GM11168 (cell line): ENCODE measurements at regions not wholly inside any gene's neighbourhood (a gene's known extent, or its start where the extent isn't known, plus 50 kb on each side); places are given as distances from the start of the nearest gene placed in this dataset.

ENCODE experiments used
- in situ Hi-C: fragments of 300-500 bp; cut with MboI; formaldehyde crosslinking; loops from one replicate; pipeline ENCODE4 v1.12.0; 2022; ENCODE audit warnings: low sequenced_read_pairs; ENCODE audit not compliant: unreplicated experiment

DNA sequence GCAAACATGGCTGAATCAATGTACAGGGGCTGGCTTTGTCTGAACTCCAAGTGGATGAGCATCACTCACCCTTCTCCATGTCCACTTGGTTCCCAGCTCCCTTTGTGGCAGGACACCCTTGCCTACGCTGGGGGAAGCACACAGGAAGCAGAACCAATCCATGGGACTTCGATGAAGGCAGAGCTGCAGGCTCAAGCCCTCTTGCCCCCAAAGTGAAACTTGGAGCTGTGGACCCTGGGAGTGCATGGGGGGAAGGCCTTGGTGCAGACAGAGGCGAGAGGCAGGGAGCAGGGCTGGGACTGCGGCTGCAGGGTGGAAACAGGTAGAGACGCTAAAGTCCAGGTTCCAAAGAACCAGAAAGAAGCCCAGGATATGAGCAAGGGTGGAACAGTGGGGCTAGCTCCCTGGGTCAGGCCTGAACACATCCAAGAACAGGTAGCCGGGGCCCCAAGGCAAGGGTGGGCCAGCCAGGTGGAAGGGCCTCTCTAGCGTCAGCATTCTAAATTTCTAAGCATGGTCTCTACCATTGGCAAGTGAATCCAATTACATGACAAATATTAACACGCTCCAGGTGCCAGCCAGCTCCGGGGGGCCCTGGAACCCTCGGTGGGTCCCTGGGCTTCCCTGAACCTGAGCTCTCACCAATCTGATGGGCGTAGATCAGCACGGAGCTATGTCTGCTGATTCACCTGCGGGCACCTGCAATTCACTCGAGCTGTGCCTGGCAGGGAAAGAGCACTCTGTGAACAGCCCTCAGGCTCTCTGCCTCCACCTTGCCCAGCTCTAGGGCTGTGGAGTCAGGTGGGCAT, 532.8 kb downstream of the BRD1 start:
- in situ Hi-C loops, result no loop called here

DNA sequence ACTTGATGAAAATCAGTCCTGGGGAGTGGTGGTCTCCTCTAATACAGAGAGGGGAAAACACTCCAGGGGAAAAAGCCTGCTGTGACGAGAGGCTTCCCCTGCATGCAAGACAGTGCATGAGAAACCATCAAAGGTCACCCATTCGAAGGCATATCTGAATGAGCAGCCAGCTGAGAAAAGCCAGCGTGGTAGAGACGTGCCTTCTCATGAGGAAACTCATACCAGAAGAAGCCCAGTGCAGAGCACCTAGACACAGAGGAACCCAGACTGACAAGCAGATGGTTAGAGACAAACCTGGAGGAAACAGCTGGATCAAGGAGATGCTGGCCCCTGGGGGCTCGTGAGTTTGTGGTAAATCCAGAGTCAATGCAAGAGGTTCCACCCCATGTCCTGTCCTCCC, 534.8 kb downstream of the BRD1 start:
- in situ Hi-C loops, result no loop called here

DNA sequence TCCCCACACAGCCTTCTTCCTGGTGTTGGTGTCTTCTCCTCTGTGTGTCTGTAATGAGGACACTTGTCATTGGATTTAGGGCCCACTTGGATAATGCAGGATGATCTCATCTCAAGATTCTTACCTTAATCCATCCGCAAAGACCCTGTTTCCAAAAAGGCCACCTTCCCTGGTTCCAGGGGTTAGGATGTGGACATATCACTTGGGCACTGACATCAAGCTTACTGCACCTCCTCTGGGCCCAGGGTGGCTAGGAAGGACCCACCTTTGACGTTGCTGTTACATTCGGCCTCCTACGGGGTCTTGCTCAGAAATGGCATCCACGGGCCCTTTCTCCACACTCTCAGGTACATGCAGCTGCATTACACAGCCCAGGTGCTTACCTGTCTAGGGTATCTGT, 535.9 kb downstream of the BRD1 start:
- in situ Hi-C loops, result no loop called here

DNA sequence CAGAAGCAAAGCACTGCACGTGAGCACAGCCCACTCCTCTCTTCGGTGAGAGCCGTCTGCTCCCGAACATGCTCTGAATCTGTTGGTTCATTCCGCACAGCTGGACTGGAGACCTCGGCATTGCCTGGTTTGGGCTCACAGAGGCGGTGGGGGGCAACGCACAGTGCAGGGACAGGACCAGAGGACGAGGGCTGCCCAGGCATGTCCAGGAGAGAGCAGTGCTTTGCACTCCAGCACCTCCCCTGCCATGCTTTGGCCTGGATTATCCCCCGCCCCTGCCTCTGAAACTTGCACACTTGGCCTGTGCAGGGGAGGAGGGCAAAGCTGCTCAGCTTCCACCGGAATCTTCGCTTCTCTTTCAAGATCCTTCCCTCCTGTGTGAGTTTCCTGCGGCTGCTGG, 536.5 kb downstream of the BRD1 start:
- in situ Hi-C loops, result no loop called here

DNA sequence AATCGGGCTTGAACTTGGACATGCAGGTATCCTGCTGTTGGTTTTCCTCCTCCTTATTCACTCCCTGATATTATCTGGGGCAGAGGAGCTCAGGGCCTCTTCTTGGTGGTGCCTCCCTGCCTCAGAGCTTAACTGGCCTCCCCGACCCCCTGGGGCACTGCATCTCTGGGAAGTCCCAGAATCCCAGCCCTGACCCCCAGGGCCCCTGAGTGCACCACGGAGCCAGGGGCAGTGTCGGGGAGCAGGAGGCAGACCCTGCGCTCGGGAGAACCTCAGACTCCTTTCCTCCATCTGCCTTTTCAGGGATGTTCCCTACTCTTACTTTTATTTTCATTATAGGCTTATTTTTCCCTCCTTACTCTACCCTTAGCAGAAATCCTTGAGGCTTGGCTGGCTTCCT, 537.0 kb downstream of the BRD1 start:
- in situ Hi-C loops, result no loop called here

DNA sequence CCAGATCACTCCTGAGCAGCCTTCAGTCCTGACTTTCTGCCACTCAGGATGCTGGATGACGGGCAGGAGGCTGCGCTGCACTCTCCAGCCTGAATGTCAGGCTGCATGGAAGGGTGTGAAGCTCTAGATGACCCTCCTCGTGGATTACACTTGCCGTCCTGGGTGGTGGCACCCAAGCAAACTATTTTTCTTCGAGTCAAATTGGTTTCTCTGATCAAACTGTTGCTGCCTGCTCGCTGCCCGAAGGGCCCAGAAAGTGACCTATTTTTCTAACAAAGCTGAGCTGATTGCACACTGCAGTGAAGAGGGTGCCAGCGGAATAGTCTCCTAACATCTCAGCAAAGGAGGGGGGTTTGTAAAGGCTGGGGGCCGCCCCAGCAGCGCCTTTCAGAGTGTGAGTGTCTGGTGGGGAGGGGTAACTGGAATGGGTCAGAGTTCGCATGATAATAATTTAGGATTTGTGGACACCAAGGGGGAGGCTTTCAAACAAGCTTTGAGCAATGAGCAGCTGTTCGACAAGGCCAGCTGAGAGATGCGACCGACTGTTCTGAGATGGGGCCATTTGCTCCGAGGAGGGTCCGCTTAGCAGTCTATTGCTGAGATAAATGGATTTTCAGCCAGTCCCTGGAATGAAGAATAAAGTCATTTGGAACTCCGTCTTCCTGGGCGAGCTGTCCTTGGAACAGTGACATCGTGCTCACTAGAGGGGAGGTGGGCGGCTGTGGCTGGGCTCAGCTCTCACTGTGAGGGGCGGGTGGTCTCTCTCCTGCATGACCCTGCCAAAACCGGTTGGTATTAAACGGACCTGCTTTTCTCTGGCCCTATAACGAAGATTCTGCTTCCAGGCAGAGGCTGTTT, 537.6 kb downstream of the BRD1 start:
- in situ Hi-C loops, result no loop called here

DNA sequence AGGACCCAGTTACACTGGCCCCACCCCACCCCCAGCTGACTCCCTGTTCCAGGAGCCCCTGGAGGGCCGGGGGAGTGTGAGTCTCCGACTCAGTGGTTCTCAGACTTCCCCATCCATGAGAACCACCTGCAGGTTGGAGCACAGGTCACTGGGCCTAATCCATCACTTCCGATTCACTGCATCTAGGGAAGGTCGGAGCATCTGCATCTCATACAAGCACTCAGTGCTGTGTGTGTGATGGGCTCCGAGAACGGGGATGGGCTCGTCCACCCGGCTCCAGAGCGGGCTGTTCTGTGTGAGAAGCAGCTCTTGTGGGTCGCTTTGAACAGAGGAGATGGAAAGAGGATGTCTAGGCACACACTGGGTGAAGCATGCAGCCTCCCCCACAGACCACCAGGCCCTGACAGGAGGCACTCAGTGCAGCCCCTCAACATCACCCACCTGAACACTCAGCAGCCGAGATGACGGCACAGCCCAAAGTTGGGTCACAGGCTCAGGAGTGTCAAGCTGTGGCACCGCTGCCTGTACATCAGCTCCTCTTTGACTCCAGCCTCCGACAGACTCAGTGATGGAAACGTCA, 541.4 kb downstream of the BRD1 start:
- in situ Hi-C loops, result no loop called here

DNA sequence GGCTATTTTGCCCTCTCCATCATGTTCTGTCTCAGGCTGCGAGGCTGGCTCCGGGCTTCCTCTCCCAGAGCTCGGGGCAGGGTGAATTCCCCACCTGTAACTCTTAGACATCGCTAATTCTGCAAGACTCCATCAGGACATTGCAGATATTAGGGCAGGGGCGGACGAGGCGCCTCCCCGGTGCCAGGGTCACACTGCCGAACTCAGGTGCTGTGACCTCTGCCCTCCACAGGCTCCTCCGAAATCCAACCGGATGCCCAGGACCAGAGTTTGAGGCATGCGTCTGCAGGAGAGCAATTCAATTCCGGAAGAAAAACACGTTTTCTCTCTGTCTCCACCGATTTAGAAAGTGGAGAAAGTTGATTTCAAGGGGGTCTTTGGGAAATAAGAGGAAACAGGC, 542.7 kb downstream of the BRD1 start:
- in situ Hi-C loops, result no loop called here

DNA sequence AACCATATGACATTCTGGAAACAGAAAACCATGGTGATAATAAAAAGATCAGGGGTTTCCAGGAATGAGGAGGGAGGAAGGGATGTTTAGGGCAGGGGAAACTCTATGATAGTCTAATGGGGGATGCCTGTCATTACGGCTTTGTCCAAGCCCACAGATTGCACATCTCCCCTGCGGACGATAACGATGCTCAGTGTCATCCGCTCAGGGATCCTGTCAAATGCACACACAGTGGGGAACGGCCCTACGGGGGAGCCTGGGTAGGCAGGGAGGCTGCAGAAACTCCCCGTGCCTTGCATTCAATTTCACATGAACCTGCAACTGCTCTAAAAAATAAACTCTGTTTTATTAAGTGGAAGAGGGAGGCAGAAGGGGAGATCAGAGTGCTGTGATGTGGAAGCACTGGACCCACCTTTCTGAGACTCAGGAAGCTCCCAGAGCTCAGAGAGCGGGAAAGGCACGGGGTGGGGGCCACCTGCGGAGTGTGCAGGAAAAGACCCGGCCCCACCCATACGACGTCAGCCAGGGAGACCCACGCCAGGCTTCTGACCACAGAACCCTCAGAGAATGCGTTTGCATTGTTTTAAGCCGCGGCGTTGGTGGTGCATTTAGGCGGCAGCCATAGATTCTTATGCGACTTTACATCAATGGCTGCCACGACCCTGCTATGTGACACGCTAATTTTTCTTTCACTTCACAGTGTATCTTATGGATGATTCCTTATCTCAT, 543.5 kb downstream of the BRD1 start:
- in situ Hi-C loops, result no loop called here

DNA sequence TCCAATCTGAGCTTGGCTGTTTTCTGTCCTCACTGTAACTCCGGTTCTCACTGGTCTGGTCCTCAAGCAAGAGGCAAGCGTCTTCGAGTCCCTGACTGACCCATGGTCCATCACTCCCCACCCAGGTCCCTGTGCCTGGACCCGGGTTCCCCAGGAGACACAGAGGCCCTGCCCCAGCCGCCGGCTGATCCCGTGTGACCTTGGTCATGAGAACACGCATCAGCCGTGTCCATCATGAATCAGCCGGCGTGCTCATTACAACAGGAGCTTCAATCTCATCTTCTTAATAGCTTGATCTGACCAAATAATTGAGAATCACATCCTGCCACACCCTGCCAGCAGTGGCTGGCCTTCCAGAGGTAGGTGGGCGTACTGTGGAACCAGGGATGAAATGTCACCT, 545.1 kb downstream of the BRD1 start:
- in situ Hi-C loops, result no loop called here

DNA sequence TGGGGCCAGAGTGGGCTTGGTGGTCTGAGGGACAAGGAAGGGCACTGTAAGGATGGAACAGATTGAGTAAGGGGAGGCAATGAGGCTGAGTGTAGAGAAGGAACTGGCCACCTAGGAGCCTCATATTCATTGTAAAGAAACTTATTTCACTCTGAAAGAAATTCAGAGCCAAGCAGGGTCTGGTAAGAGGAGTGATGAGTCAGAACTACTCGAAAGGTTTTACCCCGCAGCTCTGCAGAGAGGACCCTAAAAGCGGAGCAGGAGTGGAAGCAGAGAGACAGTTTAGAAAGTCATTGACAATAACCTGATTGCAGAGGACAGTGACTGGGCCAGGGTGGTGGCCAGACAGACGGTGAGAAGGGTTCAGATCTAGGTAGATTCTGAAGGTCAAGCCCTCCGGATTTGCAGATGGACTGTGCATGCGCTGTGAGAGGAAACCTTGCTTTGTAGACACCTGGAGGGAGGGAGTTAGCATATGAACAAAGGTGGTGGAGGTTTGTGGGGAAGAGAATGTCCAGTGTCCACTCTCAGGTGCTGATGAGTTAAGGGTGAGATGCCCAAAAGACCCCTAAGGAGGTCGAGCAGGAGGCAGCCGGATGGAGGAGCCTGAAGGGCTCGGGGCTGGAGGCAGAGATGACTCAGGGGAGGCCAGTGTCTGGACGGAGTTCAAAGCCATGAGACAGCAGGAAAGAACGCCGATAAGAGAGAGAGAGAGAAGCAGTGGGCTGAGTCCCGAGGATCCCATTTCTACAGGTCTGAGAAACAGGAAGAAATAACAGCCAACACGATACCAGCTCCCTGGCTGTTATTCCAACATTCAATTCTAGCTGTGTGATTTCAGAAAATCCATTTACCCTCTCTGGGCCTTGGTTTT, 546.0 kb downstream of the BRD1 start:
- in situ Hi-C loops, result no loop called here

DNA sequence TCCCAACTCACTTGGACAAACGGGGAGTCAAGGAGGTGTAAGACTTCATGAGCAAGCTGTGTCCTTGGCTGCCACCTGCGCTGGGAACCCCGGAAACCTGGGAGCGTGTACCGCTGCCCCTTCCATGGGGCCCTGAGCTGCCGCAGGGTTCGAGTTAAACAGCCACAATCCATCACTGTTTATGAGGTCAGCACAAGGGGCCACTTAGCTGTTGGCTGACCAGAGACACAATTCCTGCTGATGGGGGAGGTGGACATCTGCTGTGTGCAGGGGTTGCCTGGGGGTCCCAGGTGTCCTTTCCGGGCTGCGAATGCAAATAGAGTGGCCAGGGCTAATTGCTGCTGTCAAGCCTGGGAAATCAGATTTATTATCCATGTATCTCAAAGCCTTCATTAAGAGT, 549.3 kb downstream of the BRD1 start:
- in situ Hi-C loops, result no loop called here

DNA sequence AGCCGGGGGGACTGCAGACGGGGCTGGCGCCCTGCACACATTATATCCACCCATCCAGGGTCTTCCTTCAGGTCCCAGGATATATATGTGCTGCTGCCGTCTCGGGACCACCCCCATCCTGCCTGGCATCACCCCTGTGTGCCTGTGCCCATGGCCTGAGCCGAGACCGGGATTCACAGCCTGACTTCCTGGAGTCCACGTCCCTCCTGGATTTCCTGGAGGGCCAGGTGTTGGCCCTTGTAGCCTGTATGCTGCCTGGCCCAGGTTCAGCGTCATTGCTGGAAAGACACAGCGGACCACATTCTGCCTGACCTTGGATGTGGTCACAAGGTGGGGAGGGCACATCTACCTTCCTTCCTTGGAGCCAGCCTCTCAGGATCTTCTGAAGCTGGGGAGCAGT, 551.1 kb downstream of the BRD1 start:
- in situ Hi-C loops, result no loop called here

DNA sequence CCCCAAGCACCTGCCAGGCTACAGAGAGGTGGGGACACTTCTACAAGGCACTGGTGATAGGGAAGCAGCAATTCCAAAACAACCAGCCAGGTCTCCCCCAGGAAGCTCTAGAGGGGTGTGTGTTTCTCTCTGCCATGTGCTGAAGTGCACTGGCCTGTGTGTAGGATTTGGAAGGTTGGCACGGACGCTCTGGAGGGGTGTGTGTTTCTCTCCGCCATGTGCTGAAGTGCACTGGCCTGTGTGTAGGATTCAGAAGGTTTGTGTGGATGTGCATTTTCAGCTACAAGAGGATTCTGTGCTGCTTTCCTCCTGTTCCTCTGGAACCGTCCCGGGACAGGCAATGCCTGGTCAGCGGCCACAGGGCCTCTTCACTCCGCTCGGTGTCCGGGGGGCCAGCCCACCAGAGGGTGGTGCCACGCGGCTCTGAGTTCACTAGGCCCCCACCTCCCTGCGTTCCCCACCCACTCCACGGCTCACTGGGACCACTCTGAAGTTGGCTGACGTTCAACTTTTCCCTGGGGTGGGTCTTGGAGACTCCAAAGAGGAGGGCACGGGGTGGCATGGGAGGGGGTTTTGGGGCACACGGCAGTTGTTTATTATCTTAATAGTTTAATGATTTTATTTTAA, 552.8 kb downstream of the BRD1 start:
- in situ Hi-C loops, result no loop called here

DNA sequence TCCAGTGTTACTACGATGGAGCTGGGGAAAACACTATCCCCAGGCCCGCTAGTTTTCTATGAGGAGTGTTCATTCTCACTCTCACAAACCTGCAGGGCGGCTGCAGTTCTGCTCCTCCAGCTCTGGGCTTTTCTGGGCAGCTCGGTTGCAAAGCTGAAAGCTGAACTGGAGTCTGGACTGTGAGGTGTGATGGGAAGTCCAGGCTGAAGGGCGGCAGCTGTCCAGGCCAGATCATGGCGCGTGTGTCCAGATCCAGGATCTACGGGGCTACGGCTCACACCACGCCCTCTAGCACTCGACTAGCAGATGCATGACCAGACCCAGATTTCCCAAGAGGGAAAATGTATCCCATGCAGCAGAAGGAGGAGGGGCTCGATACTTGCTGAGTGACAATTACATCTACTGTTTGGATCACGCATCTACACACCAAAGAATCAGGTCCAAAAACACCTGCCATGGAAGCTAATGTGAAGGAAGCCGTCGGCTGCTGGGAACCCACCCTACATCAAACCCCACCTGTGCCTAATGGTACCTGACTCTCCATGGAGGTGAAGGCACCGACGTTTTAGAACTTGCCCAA, 555.0 kb downstream of the BRD1 start:
- in situ Hi-C loops, result no loop called here

DNA sequence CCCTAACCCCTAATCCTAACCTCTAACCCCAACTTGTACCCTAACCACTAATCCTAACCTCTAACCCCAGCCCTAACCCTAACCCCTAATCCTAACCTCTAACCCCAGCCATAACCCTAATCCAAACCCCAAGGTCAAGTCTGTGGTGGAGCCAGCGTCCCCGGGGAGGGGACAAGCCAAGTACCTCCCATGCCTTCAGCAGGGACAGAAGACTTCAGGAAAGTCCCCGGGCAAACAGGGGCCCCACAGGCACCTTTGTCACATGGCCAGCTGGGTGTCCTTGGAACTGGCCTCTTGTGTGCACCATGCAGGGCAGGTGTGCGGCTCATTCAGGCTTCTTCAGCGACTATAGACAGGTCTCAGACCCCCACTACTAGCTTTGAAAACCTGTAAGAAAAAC, 555.8 kb downstream of the BRD1 start:
- in situ Hi-C loops, result no loop called here

DNA sequence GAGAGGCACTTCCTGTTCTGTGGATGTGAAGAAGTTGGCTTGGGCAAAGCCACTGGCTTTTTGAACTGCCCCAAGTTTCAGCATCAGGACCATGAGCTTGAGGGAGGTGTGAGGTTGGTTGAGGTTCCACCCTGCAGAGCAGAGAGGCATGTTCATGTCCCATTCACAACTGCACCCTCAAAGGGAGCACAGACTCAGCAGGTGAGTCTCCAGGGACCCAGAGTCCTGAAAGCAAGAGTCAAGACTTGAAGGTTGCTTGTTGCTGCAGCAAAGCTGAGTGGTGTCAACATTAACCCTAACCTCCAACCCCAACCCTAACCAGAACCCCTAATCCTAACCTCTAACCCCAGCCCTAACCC, 556.3 kb downstream of the BRD1 start:
- in situ Hi-C loops, result no loop called here

DNA sequence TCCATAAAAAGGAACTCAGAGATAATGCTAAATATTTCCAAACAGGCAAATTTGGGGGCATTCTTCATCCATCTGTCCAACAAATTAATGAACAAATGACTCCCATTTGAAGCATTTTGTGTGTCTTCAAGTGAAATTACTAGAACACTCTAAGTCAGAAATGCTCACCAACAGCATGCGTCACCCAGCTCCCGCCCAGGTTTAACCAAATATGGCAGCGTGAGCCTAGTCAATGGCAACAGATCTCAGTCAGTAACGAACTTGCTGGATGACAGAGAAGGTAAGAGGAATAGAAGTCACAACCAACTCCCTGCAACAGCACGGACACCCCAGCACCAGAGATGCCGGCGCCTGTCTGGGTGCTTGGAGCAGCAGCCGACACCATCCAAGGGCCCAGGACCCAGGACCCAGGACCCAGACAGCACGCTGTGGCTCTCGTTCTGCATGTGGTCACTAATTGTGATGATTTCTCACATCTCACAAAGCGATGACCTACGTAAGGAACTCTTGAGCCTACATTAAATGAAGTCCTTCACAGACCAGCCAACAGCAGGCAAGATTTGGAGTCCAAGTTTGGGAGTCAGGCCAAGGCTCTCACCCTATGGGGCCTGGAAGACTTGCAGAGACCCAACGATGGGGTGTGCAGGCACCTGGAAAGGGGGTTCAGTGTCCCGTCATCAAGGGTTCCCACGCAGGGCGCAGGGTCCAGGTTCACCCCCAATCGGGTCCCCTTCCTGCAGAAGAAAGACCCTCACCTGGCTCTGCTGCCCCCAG, 556.9 kb downstream of the BRD1 start:
- in situ Hi-C loops, result no loop called here
